ENCODE measurements at regions not wholly inside any gene's neighbourhood (a gene's known extent, or its start where the extent isn't known, plus 50 kb on each side); places are given as distances from the start of the nearest gene placed in this dataset.
"Not testable (repeated sequence)": the region's sequence is repeated elsewhere in the genome, so short reads cannot be mapped to it uniquely, and the experiment has no call there.

GRCh38 chr6:134637847-134638437, 312.0 kb downstream of the ALDH8A1 start:
- no peak for DNase-seq (ENCODE audit: low read depth, low spot score)

- no peak for DNase-seq (ENCODE audit: low read depth, low spot score)
These were observed 312.6 kb downstream of the ALDH8A1 start for GRCh38 chr6:134637282-134637681.

GRCh38 chr6:134636186-134636799, 313.6 kb downstream of the ALDH8A1 start:
- DNase-seq (ENCODE audit: low read depth, low spot score): no peak

- no peak for DNase-seq (ENCODE audit: low read depth, low spot score)
These were observed 314.9 kb downstream of the ALDH8A1 start for GRCh38 chr6:134634966-134635365.

- DNase-seq (ENCODE audit: low read depth, low spot score): no peak
These were observed 315.4 kb downstream of the ALDH8A1 start for GRCh38 chr6:134634466-134634865.

- DNase-seq (ENCODE audit: low read depth, low spot score): not testable (repeated sequence)
These were observed 315.3 kb upstream of the SGK1 start for GRCh38 chr6:134632982-134633940.

GRCh38 chr6:134632024-134632423, 314.1 kb upstream of the SGK1 start:
- no peak for DNase-seq (ENCODE audit: low read depth, low spot score)

- DNase-seq (ENCODE audit: low read depth, low spot score): no peak
These were observed 313.5 kb upstream of the SGK1 start for GRCh38 chr6:134631398-134631924.

GRCh38 chr6:134630508-134631121, 312.7 kb upstream of the SGK1 start:
- DNase-seq (ENCODE audit: low read depth, low spot score): no peak

- no peak for DNase-seq (ENCODE audit: low read depth, low spot score)
These were observed 310.2 kb upstream of the SGK1 start for GRCh38 chr6:134628154-134628553.

- DNase-seq (ENCODE audit: low read depth, low spot score): no peak
These were observed 309.8 kb upstream of the SGK1 start for GRCh38 chr6:134627707-134628106.

GRCh38 chr6:134626589-134626988, 308.7 kb upstream of the SGK1 start:
- no peak for DNase-seq (ENCODE audit: low read depth, low spot score)

- DNase-seq (ENCODE audit: low read depth, low spot score): no peak
These were observed 308.2 kb upstream of the SGK1 start for GRCh38 chr6:134626086-134626485.

- no peak for DNase-seq (ENCODE audit: low read depth, low spot score)
These were observed 306.9 kb upstream of the SGK1 start for GRCh38 chr6:134624781-134625180.

GRCh38 chr6:134623401-134623800, 305.5 kb upstream of the SGK1 start:
- DNase-seq (ENCODE audit: low read depth, low spot score): no peak

GRCh38 chr6:134622382-134623173, 304.7 kb upstream of the SGK1 start:
- DNase-seq (ENCODE audit: low read depth, low spot score): no peak

- no peak for DNase-seq (ENCODE audit: low read depth, low spot score)
These were observed 303.9 kb upstream of the SGK1 start for GRCh38 chr6:134621858-134622257.

GRCh38 chr6:134619789-134620188, 301.9 kb upstream of the SGK1 start:
- DNase-seq (ENCODE audit: low read depth, low spot score): no peak

- no peak for DNase-seq (ENCODE audit: low read depth, low spot score)
These were observed 301.2 kb upstream of the SGK1 start for GRCh38 chr6:134619077-134619476.

- no peak for DNase-seq (ENCODE audit: low read depth, low spot score)
These were observed 296.9 kb upstream of the SGK1 start for GRCh38 chr6:134614606-134615485.
